Trophoblast cell (in vitro differentiated cells and primary cell): ENCODE measurements at regions not wholly inside any gene's neighbourhood (a gene's known extent, or its start where the extent isn't known, plus 50 kb on each side); places are given as distances from the start of the nearest gene placed in this dataset.
"Not testable (repeated sequence)": the region's sequence is repeated elsewhere in the genome, so short reads cannot be mapped to it uniquely, and the experiment has no call there.

ENCODE experiments used
- DNase-seq, 2 donors: peaks; one replicate each; pipeline ENCODE4 v3.0.0-alpha.2; 2016
- H2AFZ ChIP-seq: 2 replicates; pipeline ENCODE4 v1.6.1; 2013; ENCODE audit warnings: low read length, moderate library complexity, mild to moderate bottlenecking; ENCODE audit not compliant: insufficient read depth, poor library complexity
- H2AK5ac ChIP-seq: 2 replicates; pipeline ENCODE4 v1.6.1; 2013; ENCODE audit warnings: mild to moderate bottlenecking, low read length
- H2BK120ac ChIP-seq: 2 replicates; pipeline ENCODE4 v1.6.1; 2013; ENCODE audit warnings: low read length, mild to moderate bottlenecking, moderate library complexity; ENCODE audit not compliant: insufficient read depth, poor library complexity
- H2BK12ac ChIP-seq: 2 replicates; pipeline ENCODE4 v1.6.1; 2013; ENCODE audit warnings: mild to moderate bottlenecking, low read length, moderate library complexity
- H2BK5ac ChIP-seq: 2 replicates; pipeline ENCODE4 v1.6.1; 2013; ENCODE audit warnings: low read length, low read depth, moderate library complexity, mild to moderate bottlenecking; ENCODE audit not compliant: poor library complexity
- H3K14ac ChIP-seq: 2 replicates; pipeline ENCODE4 v1.6.1; 2013; ENCODE audit warnings: mild to moderate bottlenecking, low read length
- H3K18ac ChIP-seq: 2 replicates; pipeline ENCODE4 v1.6.1; 2013; ENCODE audit warnings: mild to moderate bottlenecking, low read length
- H3K23ac ChIP-seq: 2 replicates; pipeline ENCODE4 v1.6.1; 2013; ENCODE audit warnings: low read length
- H3K27ac ChIP-seq: 2 replicates; pipeline ENCODE4 v1.5.1; 2013; ENCODE audit warnings: low read depth, mild to moderate bottlenecking, inconsistent platforms, low read length, moderate library complexity
- H3K27me3 ChIP-seq: 2 replicates; pipeline ENCODE4 v1.6.1; 2013; ENCODE audit warnings: inconsistent platforms, mild to moderate bottlenecking, low read length, moderate library complexity; ENCODE audit not compliant: insufficient read depth
- H3K36me3 ChIP-seq, 2 experiments: 1 replicate in 1 of 2; 2 replicates in 1 of 2; pipeline ENCODE4 v1.6.1; 2013; ENCODE audit warnings: low read length in 2 of 2, mild to moderate bottlenecking in 2 of 2, moderate library complexity in 1 of 2; ENCODE audit not compliant: insufficient read depth in 2 of 2, control insufficient read depth in 1 of 2
- H3K4ac ChIP-seq: 2 replicates; pipeline ENCODE4 v1.6.1; 2013; ENCODE audit warnings: low read depth, mild to moderate bottlenecking, low read length, moderate library complexity
- H3K4me1 ChIP-seq, 2 experiments: 1 replicate in 1 of 2; 2 replicates in 1 of 2; pipeline ENCODE4 v1.6.1; 2013; ENCODE audit warnings: low read length in 2 of 2, mild to moderate bottlenecking in 2 of 2, moderate library complexity in 1 of 2; ENCODE audit not compliant: insufficient read depth in 2 of 2, control insufficient read depth in 1 of 2
- H3K4me2 ChIP-seq: 2 replicates; pipeline ENCODE4 v1.6.1; 2013; ENCODE audit warnings: inconsistent platforms, mild to moderate bottlenecking, low read length, moderate library complexity
- H3K4me3 ChIP-seq: 2 replicates; pipeline ENCODE4 v1.5.1; 2013; ENCODE audit warnings: mild to moderate bottlenecking, low read depth, low read length, inconsistent platforms
- H3K79me1 ChIP-seq: one replicate; pipeline ENCODE4 v1.6.1; 2013; ENCODE audit warnings: low read length
- H3K79me2 ChIP-seq: 2 replicates; pipeline ENCODE4 v1.6.1; 2013; ENCODE audit warnings: low read length, mild to moderate bottlenecking; ENCODE audit not compliant: control insufficient read depth, insufficient read depth, poor library complexity
- H3K9ac ChIP-seq: 2 replicates; pipeline ENCODE4 v1.6.1; 2013; ENCODE audit warnings: mild to moderate bottlenecking, low read length
- H3K9me3 ChIP-seq: 2 replicates; pipeline ENCODE4 v1.6.1; 2013; ENCODE audit warnings: low read depth, mild to moderate bottlenecking, control low read depth, inconsistent platforms, low read length; ENCODE audit not compliant: insufficient read depth
- H4K12ac ChIP-seq: 2 replicates; pipeline ENCODE4 v1.6.1; 2013; ENCODE audit warnings: low read depth, mild to moderate bottlenecking, low read length, moderate library complexity
- H4K8ac ChIP-seq: 2 replicates; pipeline ENCODE4 v1.6.1; 2013; ENCODE audit warnings: low read depth, mild to moderate bottlenecking, low read length, moderate library complexity
- H4K91ac ChIP-seq: one replicate; pipeline ENCODE4 v1.6.1; 2013; ENCODE audit warnings: low read depth, mild to moderate bottlenecking, low read length, moderate library complexity
- WGBS: extraction: QIAGEN DNeasy Blood & Tissue Kit; methylation state at CpG from one replicate; pipeline ENCODE4 v1.1.7; 2013; ENCODE audit warnings: missing lambda C conversion rate; ENCODE audit not compliant: insufficient read length, insufficient coverage; ENCODE audit errors: extremely low coverage; 5-methylcytosine and 5-hydroxymethylcytosine counted together

DNA sequence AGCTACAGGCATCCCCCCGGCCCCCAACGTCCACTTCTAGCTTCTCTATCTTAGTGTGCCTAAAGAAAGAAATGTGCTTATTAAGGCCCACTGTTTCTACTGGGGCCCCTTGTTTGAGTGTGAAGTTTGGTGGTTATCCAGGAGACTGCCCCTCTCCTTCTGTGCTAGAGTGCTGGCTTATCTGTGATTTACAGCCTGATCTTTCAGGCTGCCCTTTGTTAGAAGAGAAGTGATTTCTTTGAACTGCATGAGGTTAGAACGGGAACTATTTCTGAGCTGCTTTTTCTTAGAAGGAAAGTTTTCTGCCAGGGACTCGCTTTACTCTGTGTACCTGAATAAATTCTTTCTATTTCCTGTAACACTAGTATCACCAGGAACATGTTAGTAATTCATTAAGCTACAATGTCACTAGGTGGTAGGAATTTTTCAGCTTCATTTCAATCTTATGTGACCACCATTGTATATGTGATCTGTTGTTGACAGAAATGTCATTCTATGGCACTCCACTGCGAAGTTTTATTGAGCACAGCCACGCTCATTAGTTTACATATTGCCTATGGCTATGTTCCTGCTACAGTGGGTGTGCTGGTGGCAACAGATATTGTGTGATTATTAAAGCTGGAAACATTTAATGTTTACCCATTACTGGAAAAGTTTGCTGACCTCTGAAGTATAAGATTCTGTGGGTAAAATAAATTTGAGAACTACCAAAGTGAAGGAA is 193.8 kb upstream of the CXorf51B start:
- H3K36me3 ChIP-seq, result no peaks in the 10 kb centered on the region
- H3K4me1 ChIP-seq, result no peaks in the 10 kb centered on the region
- H3K9me3 ChIP-seq, result no peaks in the 10 kb centered on the region
- H3K14ac ChIP-seq, result no peak overlapping the region
- no peak overlapping the region for H4K12ac ChIP-seq
- H4K91ac ChIP-seq, result no peak overlapping the region
- no peak overlapping the region for H3K4me2 ChIP-seq
- no peak overlapping the region for H2BK12ac ChIP-seq
- H3K18ac ChIP-seq, result no peak overlapping the region
- no CpG with 5 or more reads among the region's 6 CpGs for WGBS
- H3K27me3 ChIP-seq, result no peaks in the 10 kb centered on the region
- no peak overlapping the region for H3K23ac ChIP-seq
- no peaks in the 10 kb centered on the region for H3K79me1 ChIP-seq
- H2AK5ac ChIP-seq, result no peak overlapping the region
- H3K79me2 ChIP-seq, result no peaks in the 10 kb centered on the region
- H3K4ac ChIP-seq, result no peak overlapping the region
- no peak overlapping the region for H3K4me3 ChIP-seq
- H2AFZ ChIP-seq, result no peak overlapping the region
- no peak overlapping the region for H4K8ac ChIP-seq
- H2BK5ac ChIP-seq, result no peak overlapping the region
- no peak overlapping the region for H2BK120ac ChIP-seq
- H3K9ac ChIP-seq, result no peak overlapping the region
- DNase-seq, result no peak
- H3K27ac ChIP-seq, result no peak overlapping the region

DNA sequence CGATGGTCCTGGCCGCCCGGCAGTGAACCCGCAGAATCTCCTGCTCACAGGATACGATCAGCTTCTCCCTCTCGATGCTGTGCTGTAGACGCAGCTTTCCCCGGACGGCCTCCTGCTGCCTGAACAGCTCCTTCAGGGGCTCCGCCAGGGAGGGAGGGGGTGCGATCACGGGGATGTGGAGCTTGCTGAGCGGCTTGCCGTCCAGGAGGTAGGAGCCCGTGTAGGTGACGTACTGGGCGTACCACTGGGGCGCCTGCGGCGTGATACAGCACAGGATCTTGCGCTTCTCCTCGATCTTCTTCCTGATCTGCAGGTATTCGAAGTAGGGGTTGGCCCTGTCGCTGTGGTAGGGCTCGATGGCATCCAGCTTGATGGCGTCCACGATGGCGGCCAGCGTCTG is 189.6 kb upstream of the CXorf51B start:
- not testable (repeated sequence) for H4K8ac ChIP-seq, H2BK12ac ChIP-seq, H2AK5ac ChIP-seq, H3K27me3 ChIP-seq, H3K79me2 ChIP-seq, H3K14ac ChIP-seq, H3K27ac ChIP-seq, H2AFZ ChIP-seq, DNase-seq, H2BK120ac ChIP-seq, H3K36me3 ChIP-seq, H3K4ac ChIP-seq, H3K18ac ChIP-seq, H4K91ac ChIP-seq, H3K4me1 ChIP-seq, H3K23ac ChIP-seq, H2BK5ac ChIP-seq, H3K4me3 ChIP-seq, H3K9ac ChIP-seq, H4K12ac ChIP-seq, H3K4me2 ChIP-seq, H3K79me1 ChIP-seq, H3K9me3 ChIP-seq
- no CpG with 5 or more reads among the region's 29 CpGs for WGBS

DNA sequence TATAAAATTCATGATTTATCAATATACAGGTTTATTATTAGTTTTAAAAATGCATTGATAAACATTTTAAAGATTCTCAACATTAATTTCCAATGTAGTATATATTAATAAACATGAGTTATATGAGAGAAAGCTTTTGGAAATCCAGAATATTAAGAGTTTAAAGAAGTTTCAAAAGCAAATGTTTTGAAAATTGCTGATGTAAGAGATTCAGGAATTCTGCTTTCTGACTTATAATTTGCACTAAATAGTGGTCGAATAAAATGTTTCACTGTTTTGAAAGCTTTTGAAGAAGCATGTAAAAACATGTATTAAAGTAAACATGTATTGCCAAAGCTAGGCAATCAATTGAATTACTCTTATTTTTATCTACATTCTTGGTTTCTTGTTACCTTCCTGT is 151.2 kb upstream of the CXorf51B start:
- Histone ChIP-seq H3K27me3 (no peaks in the 10 kb centered on the region), H4K91ac (no peak overlapping the region), H3K79me1 (no peaks in the 10 kb centered on the region), H3K4me1 (no peaks in the 10 kb centered on the region), H4K8ac (no peak overlapping the region), H2BK120ac (no peak overlapping the region), H3K9ac (no peak overlapping the region), H3K4ac (no peak overlapping the region), H4K12ac (no peak overlapping the region), H2BK5ac (no peak overlapping the region), H2BK12ac (no peak overlapping the region), H3K79me2 (no peaks in the 10 kb centered on the region), H3K14ac (no peak overlapping the region), H3K23ac (no peak overlapping the region), H3K27ac (no peak overlapping the region), H3K36me3 (no peaks in the 10 kb centered on the region), H3K4me2 (no peak overlapping the region), H2AFZ (no peak overlapping the region), H3K9me3 (no peaks in the 10 kb centered on the region), H3K18ac (no peak overlapping the region), H2AK5ac (no peak overlapping the region), H3K4me3 (no peak overlapping the region)
- no peak for DNase-seq
- no CpG with 5 or more reads among the region's 1 CpG for WGBS

DNA sequence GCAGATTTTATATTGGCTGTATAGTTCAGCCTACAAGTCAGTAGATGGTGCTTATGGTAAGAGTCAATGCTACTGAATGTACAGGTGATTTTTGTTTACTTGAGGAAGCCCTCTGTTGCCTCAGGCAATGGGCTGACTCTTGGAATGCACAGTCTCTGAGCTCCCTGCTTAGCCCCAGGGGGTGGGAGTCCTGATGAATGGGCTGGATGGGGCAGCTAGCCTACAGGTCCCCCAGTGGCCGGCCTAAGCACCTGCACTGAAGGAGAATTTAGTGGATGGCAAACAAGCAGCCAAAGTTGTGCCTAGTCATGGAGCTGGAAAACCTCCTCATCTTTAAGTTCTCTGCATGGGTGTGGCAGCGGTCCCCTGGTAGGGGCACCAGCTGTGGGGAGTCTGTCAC is 101.8 kb upstream of the CXorf51B start:
- no peak overlapping the region for H2BK5ac ChIP-seq
- no CpG with 5 or more reads among the region's 2 CpGs for WGBS
- H4K91ac ChIP-seq, result no peak overlapping the region
- H2BK120ac ChIP-seq, result no peak overlapping the region
- H3K4me3 ChIP-seq, result no peak overlapping the region
- H3K4me1 ChIP-seq, result no peaks in the 10 kb centered on the region
- H3K14ac ChIP-seq, result no peak overlapping the region
- peak in 1 of 2 donors; percentile 0 for DNase-seq
- no peaks in the 10 kb centered on the region for H3K9me3 ChIP-seq
- no peak overlapping the region for H3K4me2 ChIP-seq
- H2AFZ ChIP-seq, result no peak overlapping the region
- H3K9ac ChIP-seq, result no peak overlapping the region
- H4K12ac ChIP-seq, result no peak overlapping the region
- no peak overlapping the region for H3K18ac ChIP-seq
- no peak overlapping the region for H3K23ac ChIP-seq
- H2AK5ac ChIP-seq, result no peak overlapping the region
- H3K27ac ChIP-seq, result no peak overlapping the region
- H3K79me2 ChIP-seq, result no peaks in the 10 kb centered on the region
- no peaks in the 10 kb centered on the region for H3K79me1 ChIP-seq
- H3K4ac ChIP-seq, result no peak overlapping the region
- no peak overlapping the region for H2BK12ac ChIP-seq
- H4K8ac ChIP-seq, result no peak overlapping the region
- H3K36me3 ChIP-seq, result no peaks in the 10 kb centered on the region
- no peaks in the 10 kb centered on the region for H3K27me3 ChIP-seq
